H9 (cell line): ENCODE measurements at regions not wholly inside any gene's neighbourhood (a gene's known extent, or its start where the extent isn't known, plus 50 kb on each side); places are given as distances from the start of the nearest gene placed in this dataset.

ENCODE experiments used
- DNase-seq: peaks from one replicate; pipeline ENCODE4 v3.0.0-alpha.2; 2017
- H2AFZ ChIP-seq: one replicate; pipeline ENCODE4 v1.6.1; 2013; ENCODE audit warnings: mild to moderate bottlenecking, low read length, control low read depth, moderate library complexity
- H2AK5ac ChIP-seq: 2 replicates; pipeline ENCODE4 v1.6.1; 2013; ENCODE audit warnings: low read length, control low read depth, mixed read lengths; ENCODE audit not compliant: insufficient read length
- H2BK120ac ChIP-seq: one replicate; pipeline ENCODE4 v1.6.1; 2013; ENCODE audit warnings: low read depth, mild to moderate bottlenecking, low read length, control low read depth, inconsistent platforms; ENCODE audit not compliant: poor library complexity, severe bottlenecking
- H2BK12ac ChIP-seq: 2 replicates; pipeline ENCODE4 v1.6.1; 2013; ENCODE audit warnings: low read length, control low read depth, mixed read lengths, low read depth; ENCODE audit not compliant: insufficient read length
- H2BK15ac ChIP-seq: 2 replicates; pipeline ENCODE4 v1.6.1; 2013; ENCODE audit warnings: low read depth, low read length, control low read depth
- H2BK20ac ChIP-seq: one replicate; pipeline ENCODE4 v1.6.1; 2013; ENCODE audit warnings: low read depth, mild to moderate bottlenecking, low read length, control low read depth, inconsistent platforms; ENCODE audit not compliant: poor library complexity, severe bottlenecking
- H2BK5ac ChIP-seq: 2 replicates; pipeline ENCODE4 v1.6.1; 2013; ENCODE audit warnings: low read length, control low read depth, mixed read lengths; ENCODE audit not compliant: insufficient read length
- H3K14ac ChIP-seq: 2 replicates; pipeline ENCODE4 v1.6.1; 2013; ENCODE audit warnings: low read length, control low read depth; ENCODE audit not compliant: insufficient read depth
- H3K18ac ChIP-seq: 2 replicates; pipeline ENCODE4 v1.6.1; 2013; ENCODE audit warnings: low read depth, mild to moderate bottlenecking, mixed read lengths, low read length, control low read depth; ENCODE audit not compliant: insufficient read length
- H3K23ac ChIP-seq: 2 replicates; pipeline ENCODE4 v1.6.1; 2013; ENCODE audit warnings: low read length, control low read depth, mixed read lengths, low read depth; ENCODE audit not compliant: insufficient read length
- H3K23me2 ChIP-seq: 2 replicates; pipeline ENCODE4 v1.6.1; 2013; ENCODE audit warnings: low read depth, mild to moderate bottlenecking, mixed read lengths, low read length, control low read depth; ENCODE audit not compliant: insufficient read length, poor library complexity, severe bottlenecking
- H3K27ac ChIP-seq: 2 replicates; pipeline ENCODE4 v1.5.1; 2013; ENCODE audit warnings: low read length, control low read depth, mixed read lengths, low read depth; ENCODE audit not compliant: insufficient read length
- H3K27me3 ChIP-seq: 2 replicates; pipeline ENCODE4 v1.6.1; 2013; ENCODE audit warnings: low read length, control low read depth, inconsistent platforms; ENCODE audit not compliant: insufficient read depth
- H3K4ac ChIP-seq: 2 replicates; pipeline ENCODE4 v1.6.1; 2013; ENCODE audit warnings: low read depth, mild to moderate bottlenecking, control low read depth, inconsistent platforms, low read length, moderate library complexity
- H3K4me1 ChIP-seq: 2 replicates; pipeline ENCODE4 v1.6.1; 2013; ENCODE audit warnings: low read length, control low read depth, inconsistent platforms; ENCODE audit not compliant: insufficient read depth
- H3K4me2 ChIP-seq: 2 replicates; pipeline ENCODE4 v1.6.1; 2013; ENCODE audit warnings: low read length, control low read depth, mixed read lengths; ENCODE audit not compliant: insufficient read length, insufficient read depth
- H3K56ac ChIP-seq: 2 replicates; pipeline ENCODE4 v1.6.1; 2013; ENCODE audit warnings: low read depth, mild to moderate bottlenecking, mixed read lengths, low read length, control low read depth; ENCODE audit not compliant: insufficient read length
- H3K79me1 ChIP-seq: 2 replicates; pipeline ENCODE4 v1.6.1; 2013; ENCODE audit warnings: low read depth, mild to moderate bottlenecking, moderate library complexity, low read length, control low read depth, inconsistent platforms; ENCODE audit not compliant: insufficient read depth, poor library complexity, severe bottlenecking
- H3K79me2 ChIP-seq: 2 replicates; pipeline ENCODE4 v1.6.1; 2013; ENCODE audit warnings: low read length, control low read depth, inconsistent platforms; ENCODE audit not compliant: insufficient read depth
- H3K9ac ChIP-seq: 2 replicates; pipeline ENCODE4 v1.6.1; 2013; ENCODE audit warnings: low read length, control low read depth, mixed read lengths; ENCODE audit not compliant: insufficient read length; ENCODE audit errors: extremely low read depth
- H3K9me3 ChIP-seq: one replicate; pipeline ENCODE4 v1.6.1; 2013; ENCODE audit warnings: low read depth, low read length, inconsistent platforms; ENCODE audit not compliant: control insufficient read depth
- H3T11ph ChIP-seq: one replicate; pipeline ENCODE4 v1.6.1; 2013; ENCODE audit warnings: mild to moderate bottlenecking, low read length, control low read depth, inconsistent platforms
- H4K20me1 ChIP-seq: one replicate; pipeline ENCODE4 v1.6.1; 2013; ENCODE audit not compliant: control insufficient read depth, insufficient read length, insufficient read depth
- H4K5ac ChIP-seq: 2 replicates; pipeline ENCODE4 v1.6.1; 2013; ENCODE audit warnings: low read depth, mild to moderate bottlenecking, mixed read lengths, low read length, control low read depth; ENCODE audit not compliant: insufficient read length
- H4K8ac ChIP-seq: replicated peaks from 2 replicates; pipeline ENCODE4 v1.6.1; 2013; ENCODE audit warnings: low read length, control low read depth, mixed read lengths, low read depth; ENCODE audit not compliant: insufficient read length
- H4K91ac ChIP-seq: 2 replicates; pipeline ENCODE4 v1.6.1; 2013; ENCODE audit warnings: low read depth, mild to moderate bottlenecking, moderate library complexity, mixed read lengths, low read length, control low read depth; ENCODE audit not compliant: insufficient read length
- H3K27ac Mint-ChIP-seq, 3 experiments: 2 replicates in 2 of 3; 3 replicates in 1 of 3; pipeline ENCODE4 v1.8.0; 2020 to 2021; ENCODE audit warnings: mixed read lengths in 3 of 3, mild to moderate bottlenecking in 1 of 3, moderate library complexity in 1 of 3
- H3K27me3 Mint-ChIP-seq: 2 replicates; pipeline ENCODE4 v1.8.0; 2021; ENCODE audit warnings: low read depth, mild to moderate bottlenecking, moderate library complexity, mixed read lengths
- H3K36me3 Mint-ChIP-seq, 3 experiments: 2 replicates in 2 of 3; 3 replicates in 1 of 3; pipeline ENCODE4 v1.8.0; 2020 to 2021; ENCODE audit warnings: low read depth in 3 of 3, mixed read lengths in 3 of 3; ENCODE audit not compliant: insufficient read depth in 1 of 3
- H3K4me1 Mint-ChIP-seq, 2 experiments: 2 replicates each; pipeline ENCODE4 v1.8.0; 2020; ENCODE audit warnings: mixed read lengths in 2 of 2
- H3K4me3 Mint-ChIP-seq, 2 experiments: 2 replicates in 1 of 2; 3 replicates in 1 of 2; pipeline ENCODE4 v1.8.0; 2020 to 2021; ENCODE audit warnings: mild to moderate bottlenecking in 2 of 2, mixed read lengths in 2 of 2, moderate library complexity in 1 of 2
- H3K9me3 Mint-ChIP-seq, 2 experiments: 2 replicates in 1 of 2; 3 replicates in 1 of 2; pipeline ENCODE4 v1.8.0; 2020; ENCODE audit warnings: mild to moderate bottlenecking in 2 of 2, mixed read lengths in 2 of 2, moderate library complexity in 1 of 2
- CTCF ChIP-seq: fragments of 200-600 bp; sonication (generic); conservative IDR thresholded peaks from 3 replicates; pipeline ENCODE4 v1.8.0; 2021; ENCODE audit warnings: antibody characterized with exemption, mild to moderate bottlenecking
- WGBS: extraction: QIAGEN DNeasy Blood & Tissue Kit; methylation state at CpG from one replicate; pipeline ENCODE4 v1.1.7; 2013; ENCODE audit warnings: missing lambda C conversion rate, low lambda C conversion rate, mixed read lengths; ENCODE audit not compliant: insufficient read length; ENCODE audit errors: extremely low coverage; 5-methylcytosine and 5-hydroxymethylcytosine counted together

GRCh38 chr12:97335115-97335514, 127.5 kb upstream of the RMST start:
- Histone ChIP-seq H3K23ac (no peak overlapping the region), H2BK15ac (no peak overlapping the region), H3K9ac (no peak overlapping the region), H3K79me1 (no peaks in the 10 kb centered on the region), H2BK120ac (no peak overlapping the region), H3K56ac (no peak overlapping the region), H2BK5ac (no peak overlapping the region), H4K8ac (no peak overlapping the region), H2BK12ac (no peak overlapping the region), H3K23me2 (no peaks in the 10 kb centered on the region), H3K4me2 (no peak overlapping the region), H3K14ac (no peak overlapping the region), H3T11ph (no peak overlapping the region), H3K27ac (no peak overlapping the region), H2AFZ (no peak overlapping the region), H3K18ac (no peak overlapping the region), H2AK5ac (no peak overlapping the region), H3K27me3 (no peaks in the 10 kb centered on the region), H4K5ac (no peak overlapping the region), H3K9me3 (no peaks in the 10 kb centered on the region), H2BK20ac (no peak overlapping the region), H4K91ac (no peak overlapping the region), H3K79me2 (no peaks in the 10 kb centered on the region), H4K20me1 (no peaks in the 10 kb centered on the region), H3K4ac (no peak overlapping the region), H3K4me1 (no peaks in the 10 kb centered on the region)
- WGBS, result no CpG with 5 or more reads among the region's 4 CpGs
- Mint-ChIP-seq H3K4me3 (no peak overlapping the region), H3K4me1 (peaks cover 5 to 17% of the 10 kb centered on the region in 2 experiments; a peak in 3 of 4 replicates), H3K36me3 (no peaks in the 10 kb centered on the region), H3K27me3 (no peaks in the 10 kb centered on the region), H3K9me3 (no peaks in the 10 kb centered on the region), H3K27ac (no peak overlapping the region)
- no peak for DNase-seq
- TF ChIP-seq CTCF, result no peak
